Upper lobe of right lung (tissue), 1 donor: ENCODE measurements at regions not wholly inside any gene's neighbourhood (a gene's known extent, or its start where the extent isn't known, plus 50 kb on each side); places are given as distances from the start of the nearest gene placed in this dataset.

ENCODE experiments used
- ATAC-seq: fragments of 200-7000 bp; cut with Tn5 transposase; one replicate; pipeline ENCODE4 v1.9.1; 2020; ENCODE audit warnings: mild to moderate bottlenecking, moderate library complexity
- DNase-seq: peaks from one replicate; pipeline ENCODE4 v3.0.0-alpha.2; 2020
- H3K27ac ChIP-seq: fragments of 200-600 bp; one replicate; pipeline ENCODE4 v1.8.0; 2022
- H3K27me3 ChIP-seq: fragments of 200-600 bp; one replicate; pipeline ENCODE4 v1.8.0; 2022; ENCODE audit warnings: mild to moderate bottlenecking
- H3K36me3 ChIP-seq: fragments of 200-600 bp; one replicate; pipeline ENCODE4 v1.8.0; 2022
- H3K4me1 ChIP-seq: fragments of 200-600 bp; one replicate; pipeline ENCODE4 v1.8.0; 2022
- H3K4me3 ChIP-seq: fragments of 200-600 bp; one replicate; pipeline ENCODE4 v1.8.0; 2022; ENCODE audit warnings: mild to moderate bottlenecking
- H3K9me3 ChIP-seq: fragments of 200-600 bp; one replicate; pipeline ENCODE4 v1.8.0; 2022
- CTCF ChIP-seq: fragments of 200-600 bp; IDR thresholded peaks from one replicate; pipeline ENCODE4 v1.8.0; 2022; ENCODE audit warnings: antibody characterized with exemption
- intact Hi-C: fragments of 100-400 bp; cut with DNase I; formaldehyde crosslinking; loops from one replicate; pipeline ENCODE4 v1.11.0; 2022
- donor health status: DM: no; HTN: yes; CAD: no; lungs with severe emphysema.

DNA sequence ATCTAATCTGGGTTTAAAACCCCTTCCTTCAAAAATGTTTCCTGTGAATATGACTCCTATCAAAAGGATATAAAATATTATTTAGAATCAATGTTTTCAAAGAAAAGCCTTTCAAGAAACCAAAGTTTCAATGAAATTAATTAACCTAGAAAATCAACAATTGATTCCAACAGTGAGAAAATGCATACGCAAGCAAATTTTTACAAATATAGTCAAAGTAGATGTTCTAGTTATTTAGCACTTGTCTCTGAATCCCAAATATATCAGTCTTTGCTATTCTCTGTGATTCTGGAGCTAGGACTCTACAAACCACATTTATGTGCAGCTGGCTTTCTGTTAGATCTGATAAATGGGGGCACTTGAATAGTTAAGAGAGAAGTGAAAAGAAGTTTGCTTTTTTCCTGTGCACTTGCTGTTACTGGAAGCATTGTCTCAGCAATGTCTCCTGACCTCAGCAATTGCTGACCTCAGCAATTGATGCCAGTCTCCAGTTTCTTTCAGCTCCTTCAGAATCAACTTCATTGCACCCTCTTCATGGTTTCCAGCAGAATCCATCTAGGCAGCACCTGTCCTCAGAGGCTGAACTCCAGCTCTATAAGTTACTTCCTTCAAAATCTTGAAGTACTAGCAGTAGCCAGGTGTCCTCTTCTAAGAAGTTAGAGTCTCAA is 879.9 kb upstream of the LRRN3 start:
- Histone ChIP-seq H3K4me3 (no peak overlapping the region), H3K27ac (no peak overlapping the region), H3K36me3 (no peaks in the 10 kb centered on the region), H3K4me1 (no peaks in the 10 kb centered on the region), H3K27me3 (no peaks in the 10 kb centered on the region), H3K9me3 (no peaks in the 10 kb centered on the region)
- intact Hi-C loops, result no loop called here
- no peak for DNase-seq
- TF ChIP-seq CTCF, result no peak
- no peak for ATAC-seq

DNA sequence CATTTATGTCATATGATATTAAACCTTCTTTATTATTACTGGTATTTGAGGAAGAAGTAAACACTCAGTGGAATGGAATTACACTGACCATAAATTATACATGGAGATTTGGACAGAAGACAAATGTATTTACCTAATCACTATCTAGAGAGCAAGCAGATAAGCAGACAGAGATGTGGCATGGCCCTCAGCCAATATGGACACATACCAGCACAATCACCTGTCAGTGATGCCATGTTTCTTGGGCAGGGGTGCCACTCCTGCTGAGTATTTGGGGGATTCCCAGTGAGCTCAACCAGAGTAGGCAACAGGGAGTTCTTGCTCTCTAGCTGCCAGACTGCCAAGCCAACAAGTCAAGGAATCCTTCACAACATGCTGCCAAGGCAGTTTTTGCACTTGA is 866.3 kb upstream of the LRRN3 start:
- no peak for TF ChIP-seq CTCF
- H3K9me3 ChIP-seq, result no peaks in the 10 kb centered on the region
- no peaks in the 10 kb centered on the region for H3K4me1 ChIP-seq
- no peak overlapping the region for H3K27ac ChIP-seq
- no peak overlapping the region for H3K4me3 ChIP-seq
- no peaks in the 10 kb centered on the region for H3K27me3 ChIP-seq
- no peak for DNase-seq
- H3K36me3 ChIP-seq, result no peaks in the 10 kb centered on the region
- intact Hi-C loops, result no loop called here
- ATAC-seq, result no peak

DNA sequence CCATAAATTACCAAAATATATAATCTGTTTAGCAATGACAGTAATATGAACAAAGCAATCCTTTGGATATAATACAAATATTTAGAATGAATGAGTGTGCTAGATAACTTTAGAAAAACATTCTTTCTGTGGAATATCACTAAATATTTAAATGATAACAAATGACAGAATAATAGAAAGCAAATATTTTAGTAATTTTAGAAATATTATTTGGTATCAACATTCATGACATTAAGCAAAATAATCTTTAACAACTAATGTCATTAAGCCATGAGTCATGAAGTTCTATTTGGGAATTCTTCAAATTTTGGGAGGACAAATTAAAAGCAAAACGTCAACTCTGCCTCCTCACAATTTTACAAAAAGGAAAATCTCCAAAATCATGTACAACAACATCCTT is 844.8 kb upstream of the LRRN3 start:
- TF ChIP-seq CTCF, result no peak
- intact Hi-C loops, result no loop called here
- ATAC-seq, result no peak

DNA sequence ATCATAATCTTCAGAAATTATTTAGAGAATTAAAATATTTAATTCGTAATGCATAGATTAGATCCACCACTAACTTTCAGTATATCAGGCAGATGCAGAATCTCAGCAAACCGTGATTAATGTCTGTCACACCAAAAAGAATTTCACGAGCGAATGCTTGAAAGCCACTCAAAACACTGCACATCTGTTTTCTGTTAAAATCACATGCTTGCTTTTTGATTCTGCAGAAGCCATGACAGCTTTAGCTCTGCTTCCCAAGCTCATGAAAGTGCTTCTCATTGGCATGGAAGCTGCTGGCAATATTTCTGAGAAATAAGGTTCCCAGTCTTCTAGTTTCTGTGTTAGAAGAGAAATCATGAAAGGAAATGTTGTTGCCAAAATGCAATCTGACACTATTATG is 837.8 kb upstream of the LRRN3 start:
- no peaks in the 10 kb centered on the region for H3K36me3 ChIP-seq
- H3K9me3 ChIP-seq, result no peaks in the 10 kb centered on the region
- no peaks in the 10 kb centered on the region for H3K27me3 ChIP-seq
- intact Hi-C loops, result no loop called here
- DNase-seq (no peak), ATAC-seq (no peak)
- TF ChIP-seq CTCF, result no peak
- no peaks in the 10 kb centered on the region for H3K4me1 ChIP-seq
- no peak overlapping the region for H3K4me3 ChIP-seq
- H3K27ac ChIP-seq, result no peak overlapping the region

More for the DNA sequence above, 844.8 kb upstream of the LRRN3 start:
- Histone ChIP-seq H3K4me3 (no peak overlapping the region), H3K27me3 (no peaks in the 10 kb centered on the region), H3K36me3 (no peaks in the 10 kb centered on the region), H3K9me3 (no peaks in the 10 kb centered on the region), H3K4me1 (no peaks in the 10 kb centered on the region), H3K27ac (no peak overlapping the region)
- no peak for DNase-seq

DNA sequence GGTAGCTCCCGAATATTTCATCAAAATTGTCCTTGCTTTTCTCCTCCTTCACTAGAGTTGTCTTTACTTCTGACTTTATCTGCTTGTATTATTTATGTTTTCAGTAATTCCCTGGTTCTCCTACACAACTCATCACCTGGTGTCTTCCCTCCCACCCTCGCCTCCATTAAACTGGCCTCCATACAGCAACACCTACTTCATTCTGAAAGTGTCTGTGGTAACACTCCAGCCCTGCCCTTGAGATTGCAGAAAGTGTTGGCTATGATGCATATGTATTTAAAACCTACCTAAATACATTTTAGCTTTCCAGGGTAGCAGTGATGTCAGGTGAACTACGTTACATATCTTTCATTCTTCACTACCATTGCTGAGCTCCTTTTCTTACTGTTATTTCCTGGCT is 833.3 kb upstream of the LRRN3 start:
- TF ChIP-seq CTCF, result no peak
- intact Hi-C loops, result no loop called here
- no peak for ATAC-seq
- Histone ChIP-seq H3K27me3 (no peaks in the 10 kb centered on the region), H3K4me1 (no peaks in the 10 kb centered on the region), H3K4me3 (no peak overlapping the region), H3K36me3 (no peaks in the 10 kb centered on the region), H3K27ac (no peak overlapping the region), H3K9me3 (no peaks in the 10 kb centered on the region)
- no peak for DNase-seq

GRCh38 chr7:110262251-110262650 is 828.7 kb upstream of the LRRN3 start:
- no peak for TF ChIP-seq CTCF
- H3K27ac ChIP-seq, result no peak overlapping the region
- ATAC-seq, result no peak
- intact Hi-C loops, result no loop called here
- no peaks in the 10 kb centered on the region for H3K27me3 ChIP-seq
- H3K9me3 ChIP-seq, result no peaks in the 10 kb centered on the region
- DNase-seq, result no peak
- H3K36me3 ChIP-seq, result no peaks in the 10 kb centered on the region
- no peaks in the 10 kb centered on the region for H3K4me1 ChIP-seq
- H3K4me3 ChIP-seq, result no peak overlapping the region
